ENCODE measurements at regions not wholly inside any gene's neighbourhood (a gene's known extent, or its start where the extent isn't known, plus 50 kb on each side); places are given as distances from the start of the nearest gene placed in this dataset.

GRCh38 chr11:21825127-21825526 lies 367.8 kb upstream of the ANO5 start:
- no peak for TF ChIP-seq POLR2A (IDR thresholded peaks at IDR 0.05)
- no peak for TF ChIP-seq CTCF (IDR thresholded peaks at IDR 0.05)
